A549 (cell line): ENCODE measurements at regions not wholly inside any gene's neighbourhood (a gene's known extent, or its start where the extent isn't known, plus 50 kb on each side); places are given as distances from the start of the nearest gene placed in this dataset.
A peak's percentile ranks its signal among the peaks of the same experiment; 100 is the strongest.

Source experiments
- ATAC-seq, 2 experiments: fragments of 200-7000 bp in 1 of 2; fragments of >200 bp in 1 of 2; cut with Nextera tagmentation in 1 of 2; cut with Tn5 transposase in 1 of 2; 3 replicates each; pipeline versions ENCODE4 v1.8.0 to v1.9.1; 2018 to 2020; ENCODE audit warnings: mild to moderate bottlenecking in 1 of 2, moderate library complexity in 1 of 2
- CTCF ChIA-PET: fragments of 300-600 bp; sonication (Branson Sonifier 250); formaldehyde crosslinking; extraction: SDS; loops from one replicate; lab custom pipeline; 2021; ENCODE audit warnings: antibody characterized with exemption, inconsistent platforms; lab: Yijun Ruan, JAX
- POLR2A ChIA-PET: fragments of 350-600 bp; formaldehyde crosslinking; extraction: SDS; loops from one replicate; lab custom pipeline; 2021; ENCODE audit warnings: antibody characterized with exemption, inconsistent platforms; lab: Yijun Ruan, JAX
- DNase-seq, 2 experiments: peaks; one replicate each; pipeline versions ENCODE4 v3.0.0 to v3.0.0-alpha.2; 2011 to 2016; ENCODE audit warnings: low read depth in 1 of 2, low spot score in 1 of 2
- FAIRE-seq: peaks from 2 replicates; lab custom pipeline; 2011; peaks lifted over from hg19 to GRCh38; lab: Jason Lieb, UNC
- H3K27ac ChIP-seq, 2 experiments: fragments of >200 bp; sonication (Bioruptor Twin); formaldehyde crosslinking; 3 replicates each; pipeline ENCODE4 v1.5.1; 2016 to 2017
- H3K4me1 ChIP-seq: fragments of >200 bp; sonication (Bioruptor Twin); formaldehyde crosslinking; 3 replicates; pipeline ENCODE4 v1.6.1; 2016
- H3K4me2 ChIP-seq: fragments of >200 bp; sonication (Bioruptor Twin); formaldehyde crosslinking; 3 replicates; pipeline ENCODE4 v1.6.1; 2016
- H3K4me3 ChIP-seq: fragments of >200 bp; sonication (Bioruptor Twin); formaldehyde crosslinking; 3 replicates; pipeline ENCODE4 v1.5.1; 2016
- H3K9me3 ChIP-seq: fragments of >200 bp; sonication (Bioruptor Twin); formaldehyde crosslinking; 3 replicates; pipeline ENCODE4 v1.6.1; 2016
- CBX8 ChIP-seq: fragments of 200-600 bp; sonication (generic); IDR thresholded peaks from 2 replicates; pipeline ENCODE4 v1.6.1; 2016
- CEBPB ChIP-seq, 2 experiments: fragments of >200 bp in 1 of 2; sonication (Bioruptor Twin) in 1 of 2; formaldehyde crosslinking in 1 of 2; IDR thresholded peaks; 2 replicates each; pipeline ENCODE4 v1.6.1; 2012 to 2016
- EHF ChIP-seq: fragments of 250-450 bp; sonication (Bioruptor Pico); IDR thresholded peaks from 2 replicates; pipeline ENCODE4 v1.5.0; 2020; ENCODE audit warnings: mild to moderate bottlenecking
- EP300 ChIP-seq, 2 experiments: fragments of >200 bp; sonication (Bioruptor Twin); formaldehyde crosslinking; IDR thresholded peaks; 2 replicates in 1 of 2; 3 replicates in 1 of 2; pipeline ENCODE4 v1.6.1; 2016 to 2017
- FOSB ChIP-seq: fragments of 250-450 bp; sonication (Bioruptor Pico); IDR thresholded peaks from 2 replicates; pipeline ENCODE4 v1.5.0; 2020; ENCODE audit warnings: mild to moderate bottlenecking, moderate library complexity
- FOSL2 ChIP-seq, 2 experiments: fragments of 450-650 bp in 1 of 2; fragments of >200 bp in 1 of 2; sonication (Bioruptor Twin) in 1 of 2; formaldehyde crosslinking; IDR thresholded peaks; 2 replicates each; pipeline versions ENCODE4 v1.5.0 to v1.6.1; 2016 to 2020; ENCODE audit warnings: mild to moderate bottlenecking in 1 of 2, moderate library complexity in 1 of 2
- GATA3 ChIP-seq: IDR thresholded peaks from 2 replicates; pipeline ENCODE4 v1.6.1; 2012; ENCODE audit warnings: borderline replicate concordance
- HEYL ChIP-seq: fragments of 250-450 bp; sonication (Bioruptor Pico); IDR thresholded peaks from 2 replicates; pipeline ENCODE4 v1.8.0; 2021; ENCODE audit warnings: mild to moderate bottlenecking, moderate library complexity
- HOXB13 ChIP-seq: fragments of 250-450 bp; sonication (Bioruptor Pico); IDR thresholded peaks from 2 replicates; pipeline ENCODE4 v1.5.0; 2020; ENCODE audit warnings: low read depth, mild to moderate bottlenecking, moderate library complexity
- MAFK ChIP-seq: fragments of 450-650 bp; IDR thresholded peaks from 2 replicates; pipeline ENCODE4 v1.6.1; 2014; ENCODE audit not compliant: partially characterized antibody
- MAZ ChIP-seq: fragments of 150-350 bp; IDR thresholded peaks from 2 replicates; pipeline ENCODE4 v1.6.1; 2014; ENCODE audit warnings: antibody characterized with exemption, low read depth, low read length, borderline replicate concordance
- MYC ChIP-seq: IDR thresholded peaks from 2 replicates; pipeline ENCODE4 v1.6.1; 2012; ENCODE audit warnings: mild to moderate bottlenecking, inconsistent platforms, low read length, improper control_type of control experiment, borderline replicate concordance
- POLR2A ChIP-seq: IDR thresholded peaks from 2 replicates; pipeline ENCODE4 v1.6.1; 2012; ENCODE audit warnings: mild to moderate bottlenecking, low read length
- RAD21 ChIP-seq, 2 experiments: fragments of >200 bp in 1 of 2; sonication (Bioruptor Twin) in 1 of 2; formaldehyde crosslinking in 1 of 2; IDR thresholded peaks in 1 of 2; conservative IDR thresholded peaks in 1 of 2; 2 replicates in 1 of 2; 3 replicates in 1 of 2; pipeline ENCODE4 v1.6.1; 2012 to 2018; ENCODE audit warnings: inconsistent platforms in 1 of 2
- RARB ChIP-seq: fragments of 250-450 bp; sonication (Bioruptor Pico); IDR thresholded peaks from 2 replicates; pipeline ENCODE4 v1.8.0; 2021; ENCODE audit warnings: mild to moderate bottlenecking, moderate library complexity
- RCOR1 ChIP-seq: fragments of 150-350 bp; IDR thresholded peaks from 2 replicates; pipeline ENCODE4 v1.6.1; 2014; ENCODE audit warnings: antibody characterized with exemption, low read length, low read depth
- RNF2 ChIP-seq: fragments of 200-600 bp; sonication (generic); IDR thresholded peaks from 2 replicates; pipeline ENCODE4 v1.6.1; 2016; ENCODE audit warnings: low read depth, mild to moderate bottlenecking, antibody characterized with exemption, moderate library complexity, borderline replicate concordance
- SREBF2 ChIP-seq: fragments of 450-650 bp; IDR thresholded peaks from 2 replicates; pipeline ENCODE4 v1.6.1; 2014; ENCODE audit warnings: mild to moderate bottlenecking, moderate library complexity
- TP53 ChIP-seq: fragments of 250-450 bp; sonication (Bioruptor Pico); IDR thresholded peaks from 2 replicates; pipeline ENCODE4 v1.5.0; 2021; ENCODE audit warnings: mild to moderate bottlenecking, moderate library complexity
- WGBS: methylation state at CpG from one replicate; pipeline ENCODE4 v1.1.6; 2017; ENCODE audit errors: missing lambda C conversion rate; 5-methylcytosine and 5-hydroxymethylcytosine counted together
- TF ChIP-seq, protein P1 (sequence below): fragments of >200 bp; sonication (Bioruptor Twin); formaldehyde crosslinking; IDR thresholded peaks from 3 replicates; pipeline ENCODE4 v1.6.1; 2016
- TF ChIP-seq, protein P2 (sequence below): fragments of 250-450 bp; sonication (Bioruptor Pico); IDR thresholded peaks from 2 replicates; pipeline ENCODE4 v1.5.0; 2020; ENCODE audit warnings: low read depth, mild to moderate bottlenecking, moderate library complexity
- TF ChIP-seq, protein P3 (sequence below): fragments of 150-350 bp; IDR thresholded peaks from 2 replicates; pipeline ENCODE4 v1.6.1; 2014; ENCODE audit warnings: low read depth, mild to moderate bottlenecking, low read length

DNA sequence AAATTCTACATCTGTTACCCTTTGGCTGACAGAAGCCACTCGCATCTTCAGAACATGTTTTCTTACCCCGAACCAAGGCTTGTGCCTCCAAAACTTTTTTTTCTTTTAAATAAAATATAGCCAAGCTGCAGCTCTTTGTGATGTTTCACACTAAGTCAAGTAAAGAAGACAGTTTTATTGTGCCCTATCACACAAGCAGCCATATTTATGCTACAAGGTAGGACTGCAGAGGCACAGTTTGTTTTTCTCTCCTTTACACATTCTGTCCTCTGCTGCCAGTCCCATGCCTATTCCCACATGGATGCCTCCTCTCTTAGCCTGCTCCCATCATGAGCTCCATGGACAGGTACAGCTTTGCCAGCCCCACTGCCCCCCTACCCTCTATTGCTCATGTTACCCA is 219.6 kb upstream of the THUMPD2 start:
- H3K4me2 ChIP-seq: no peak overlapping the region
- H3K4me3 ChIP-seq: no peak overlapping the region
- no peak for DNase-seq
- no peaks in the 10 kb centered on the region for H3K4me1 ChIP-seq
- no peak for TF ChIP-seq SREBF2
- TF ChIP-seq, protein P1, sequence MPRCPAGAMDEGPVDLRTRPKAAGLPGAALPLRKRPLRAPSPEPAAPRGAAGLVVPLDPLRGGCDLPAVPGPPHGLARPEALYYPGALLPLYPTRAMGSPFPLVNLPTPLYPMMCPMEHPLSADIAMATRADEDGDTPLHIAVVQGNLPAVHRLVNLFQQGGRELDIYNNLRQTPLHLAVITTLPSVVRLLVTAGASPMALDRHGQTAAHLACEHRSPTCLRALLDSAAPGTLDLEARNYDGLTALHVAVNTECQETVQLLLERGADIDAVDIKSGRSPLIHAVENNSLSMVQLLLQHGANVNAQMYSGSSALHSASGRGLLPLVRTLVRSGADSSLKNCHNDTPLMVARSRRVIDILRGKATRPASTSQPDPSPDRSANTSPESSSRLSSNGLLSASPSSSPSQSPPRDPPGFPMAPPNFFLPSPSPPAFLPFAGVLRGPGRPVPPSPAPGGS: no peak
- TF ChIP-seq GATA3: no peak
- WGBS: 20% methylated on average over 2 of the region's 2 CpGs
- POLR2A ChIA-PET: no interaction called here
- CTCF ChIA-PET: interaction anchor here (0.9 kb wide), 1 partner anchor 18 kb away, joined by 4 read pairs; no protein-coding TSS in a partner anchor
- no peaks in the 10 kb centered on the region for H3K9me3 ChIP-seq
- no peak for FAIRE-seq
- H3K27ac ChIP-seq: no peak overlapping the region
- ATAC-seq: no peak

DNA sequence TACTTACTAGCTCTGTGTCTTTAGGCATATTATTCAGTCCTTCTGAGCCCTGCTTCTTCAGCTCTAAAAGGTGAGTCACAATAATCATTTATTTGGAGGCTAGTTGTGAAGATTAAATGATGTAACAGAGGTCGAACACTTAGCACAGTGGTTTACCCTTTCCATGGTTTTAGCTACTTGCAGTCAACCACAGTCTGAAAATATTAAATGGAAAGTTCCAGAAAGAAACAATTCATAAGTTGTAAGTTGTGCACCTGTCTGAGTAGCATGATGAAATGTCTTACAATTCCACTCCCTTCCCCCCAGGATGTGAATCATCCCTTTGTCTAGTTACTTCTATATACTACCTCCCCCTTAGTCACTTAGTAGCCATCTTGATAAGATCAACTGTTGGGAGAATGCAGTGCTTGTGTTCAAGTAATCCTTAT is 217.6 kb upstream of the THUMPD2 start:
- no peak overlapping the region for H3K27ac ChIP-seq
- ATAC-seq (no peak; a peak in 1 of 6 replicates), DNase-seq (peak in 1 of 2 experiments; percentile 28), FAIRE-seq (peak; percentile 28)
- ChIA-PET CTCF (no interaction called here), POLR2A (no interaction called here)
- H3K4me2 ChIP-seq: no peak overlapping the region; the same call in 2 of the 3 replicates
- H3K4me1 ChIP-seq: no peaks in the 10 kb centered on the region
- TF ChIP-seq HOXB13 (no peak), EHF (CRISPR knock-in tag) (no peak), RAD21 (conservative IDR thresholded peaks at IDR 0.05 in 1 of 2, IDR thresholded peaks at IDR 0.05 in 1 of 2) (no peak), FOSB (CRISPR knock-in tag) (no peak), MAZ (no peak)
- H3K9me3 ChIP-seq: no peaks in the 10 kb centered on the region
- H3K4me3 ChIP-seq: no peak overlapping the region
- WGBS: 3% methylated on average over 1 of the region's 1 CpG

DNA sequence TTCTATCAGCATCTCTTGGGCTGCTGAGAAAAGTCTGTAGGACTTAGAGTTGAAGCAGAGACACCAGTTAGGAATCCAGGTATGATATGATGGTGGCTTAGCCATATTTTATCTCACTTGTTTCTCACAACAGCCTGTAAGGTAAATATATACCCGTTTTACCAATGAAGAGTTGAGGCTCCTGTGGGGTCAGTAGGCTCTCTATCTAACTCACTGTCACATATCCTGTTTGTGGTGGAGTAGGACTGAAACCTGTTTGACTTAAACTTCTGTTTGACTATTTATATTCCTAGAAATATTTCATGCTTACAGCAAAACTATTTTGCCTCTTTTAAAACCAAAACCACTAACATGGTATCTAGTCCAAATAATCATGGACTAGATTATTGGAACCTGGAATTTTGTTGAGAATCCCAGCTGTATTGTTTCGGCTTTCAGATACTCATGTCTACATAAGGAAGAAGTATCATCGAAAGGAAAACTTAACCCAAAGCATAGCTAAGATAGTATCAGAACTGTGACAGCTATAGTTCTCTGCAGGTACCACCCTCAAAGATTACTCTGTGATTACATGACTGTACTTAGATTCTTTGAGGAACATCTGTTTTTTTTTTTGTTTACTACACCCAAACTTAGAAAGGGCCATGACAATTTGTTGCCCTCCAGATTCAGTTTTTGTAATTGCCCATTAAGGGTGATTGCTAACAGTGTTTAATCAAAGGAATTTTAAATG is 216.1 kb upstream of the THUMPD2 start:
- H3K4me2 ChIP-seq: no peak overlapping the region
- FAIRE-seq: no peak
- TF ChIP-seq RARB (CRISPR knock-in tag) (no peak), EP300 (IDR thresholded peaks at IDR 0.05) (no peak), MYC (no peak), CBX8 (no peak), TP53 (CRISPR knock-in tag) (no peak), FOSL2 (IDR thresholded peaks at IDR 0.05) (no peak), FOSL2 (CRISPR knock-in tag; IDR thresholded peaks at IDR 0.05) (no peak), HEYL (CRISPR knock-in tag) (no peak), POLR2A (no peak), CEBPB (IDR thresholded peaks at IDR 0.05) (no peak), MAFK (no peak), RNF2 (no peak), EHF (CRISPR knock-in tag) (no peak), RCOR1 (no peak), GATA3 (no peak)
- TF ChIP-seq, protein P2, sequence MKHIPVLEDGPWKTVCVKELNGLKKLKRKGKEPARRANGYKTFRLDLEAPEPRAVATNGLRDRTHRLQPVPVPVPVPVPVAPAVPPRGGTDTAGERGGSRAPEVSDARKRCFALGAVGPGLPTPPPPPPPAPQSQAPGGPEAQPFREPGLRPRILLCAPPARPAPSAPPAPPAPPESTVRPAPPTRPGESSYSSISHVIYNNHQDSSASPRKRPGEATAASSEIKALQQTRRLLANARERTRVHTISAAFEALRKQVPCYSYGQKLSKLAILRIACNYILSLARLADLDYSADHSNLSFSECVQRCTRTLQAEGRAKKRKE (CRISPR knock-in tag): no peak
- TF ChIP-seq, protein P3, sequence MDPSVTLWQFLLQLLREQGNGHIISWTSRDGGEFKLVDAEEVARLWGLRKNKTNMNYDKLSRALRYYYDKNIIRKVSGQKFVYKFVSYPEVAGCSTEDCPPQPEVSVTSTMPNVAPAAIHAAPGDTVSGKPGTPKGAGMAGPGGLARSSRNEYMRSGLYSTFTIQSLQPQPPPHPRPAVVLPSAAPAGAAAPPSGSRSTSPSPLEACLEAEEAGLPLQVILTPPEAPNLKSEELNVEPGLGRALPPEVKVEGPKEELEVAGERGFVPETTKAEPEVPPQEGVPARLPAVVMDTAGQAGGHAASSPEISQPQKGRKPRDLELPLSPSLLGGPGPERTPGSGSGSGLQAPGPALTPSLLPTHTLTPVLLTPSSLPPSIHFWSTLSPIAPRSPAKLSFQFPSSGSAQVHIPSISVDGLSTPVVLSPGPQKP: no peak
- POLR2A ChIA-PET: no interaction called here
- no peak overlapping the region for H3K27ac ChIP-seq
- CTCF ChIA-PET: interaction anchor here (0.6 kb wide), 1 partner anchor 1336 kb away, joined by 3 read pairs; no protein-coding TSS in a partner anchor
- no peaks in the 10 kb centered on the region for H3K9me3 ChIP-seq
- no peak for ATAC-seq
- WGBS: 14% methylated on average over 3 of the region's 3 CpGs
- no peak for DNase-seq
- no peaks in the 10 kb centered on the region for H3K4me1 ChIP-seq
- no peak overlapping the region for H3K4me3 ChIP-seq
